Stimulated activated naive CD4-positive, alpha-beta T cell (primary cell): ENCODE measurements at regions not wholly inside any gene's neighbourhood (a gene's known extent, or its start where the extent isn't known, plus 50 kb on each side); places are given as distances from the start of the nearest gene placed in this dataset.

Experiments used
- DNase-seq, 6 experiments: peaks; one replicate each; lab custom pipeline; 2025; lab: John Stamatoyannopoulos, UW

GRCh38 chr11:129291546-129291945 lies 84.1 kb upstream of the BARX2 start:
- DNase-seq = no peak

- DNase-seq = no peak
Observed at GRCh38 chr11:129290966-129291365, 84.7 kb upstream of the BARX2 start.

- DNase-seq = no peak
Observed at GRCh38 chr11:129289350-129290040, 86.2 kb upstream of the BARX2 start.

- no peak for DNase-seq
Observed at GRCh38 chr11:129287920-129288319, 87.7 kb upstream of the BARX2 start.

- no peak for DNase-seq
Observed at GRCh38 chr11:129286813-129287212, 88.8 kb upstream of the BARX2 start.

GRCh38 chr11:129285402-129285786 lies 90.3 kb upstream of the BARX2 start:
- no peak for DNase-seq

- DNase-seq = no peak
Observed at GRCh38 chr11:129283141-129283540, 91.0 kb upstream of the ARHGAP32 start.

- DNase-seq = no peak
Observed at GRCh38 chr11:129282634-129283033, 90.5 kb upstream of the ARHGAP32 start.

- DNase-seq = no peak
Observed at GRCh38 chr11:129281471-129282415, 89.6 kb upstream of the ARHGAP32 start.

- peak in 3 of 6 experiments; percentile 5 to 6 (median 6) for DNase-seq
Observed at GRCh38 chr11:129280027-129280811, 88.1 kb upstream of the ARHGAP32 start.

- DNase-seq = peak; percentile 53 to 85 (median 74)
Observed at GRCh38 chr11:129279326-129280026, 87.4 kb upstream of the ARHGAP32 start.

GRCh38 chr11:129278586-129279319 lies 86.6 kb upstream of the ARHGAP32 start:
- DNase-seq = peak in 5 of 6 experiments; percentile 11 to 34 (median 20)

GRCh38 chr11:129277198-129277843 lies 85.2 kb upstream of the ARHGAP32 start:
- no peak for DNase-seq

GRCh38 chr11:129275828-129276227 lies 83.7 kb upstream of the ARHGAP32 start:
- DNase-seq = no peak

GRCh38 chr11:129273944-129274711 lies 82.0 kb upstream of the ARHGAP32 start:
- no peak for DNase-seq

- DNase-seq = no peak
Observed at GRCh38 chr11:129273322-129273721, 81.2 kb upstream of the ARHGAP32 start.

- no peak for DNase-seq
Observed at GRCh38 chr11:129271030-129271429, 78.9 kb upstream of the ARHGAP32 start.

GRCh38 chr11:129270446-129270845 lies 78.3 kb upstream of the ARHGAP32 start:
- DNase-seq = no peak

GRCh38 chr11:129268371-129268770 lies 76.2 kb upstream of the ARHGAP32 start:
- no peak for DNase-seq

- no peak for DNase-seq
Observed at GRCh38 chr11:129267716-129268115, 75.6 kb upstream of the ARHGAP32 start.
